Glomerular endothelial cell (primary cell): ENCODE measurements at regions not wholly inside any gene's neighbourhood (a gene's known extent, or its start where the extent isn't known, plus 50 kb on each side); places are given as distances from the start of the nearest gene placed in this dataset.

ENCODE experiments used
- DNase-seq: peaks from one replicate; pipeline ENCODE4 v3.0.0-alpha.2; 2011; ENCODE audit warnings: low read depth, low spot score; ENCODE audit errors: extremely low read depth

DNA sequence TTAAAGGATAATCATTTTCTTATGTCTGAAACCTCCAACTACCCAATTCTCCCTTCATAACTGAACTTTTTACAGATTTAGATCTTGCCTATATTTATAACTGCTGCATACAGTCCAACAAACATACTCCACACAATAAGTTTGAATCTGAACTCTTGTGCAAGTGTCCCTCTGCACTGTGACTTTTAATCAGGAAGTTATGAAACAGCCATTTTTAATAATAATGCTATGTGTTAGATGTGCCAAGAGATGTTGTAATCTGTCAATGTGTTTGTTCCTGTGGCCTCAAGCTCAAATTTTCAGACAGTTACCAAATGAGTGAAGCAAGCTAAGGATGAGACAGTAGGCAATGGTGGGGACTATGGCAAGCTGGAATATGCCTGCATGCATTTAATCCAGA is 57.6 kb upstream of the MTAP start:
- no peak for DNase-seq

DNA sequence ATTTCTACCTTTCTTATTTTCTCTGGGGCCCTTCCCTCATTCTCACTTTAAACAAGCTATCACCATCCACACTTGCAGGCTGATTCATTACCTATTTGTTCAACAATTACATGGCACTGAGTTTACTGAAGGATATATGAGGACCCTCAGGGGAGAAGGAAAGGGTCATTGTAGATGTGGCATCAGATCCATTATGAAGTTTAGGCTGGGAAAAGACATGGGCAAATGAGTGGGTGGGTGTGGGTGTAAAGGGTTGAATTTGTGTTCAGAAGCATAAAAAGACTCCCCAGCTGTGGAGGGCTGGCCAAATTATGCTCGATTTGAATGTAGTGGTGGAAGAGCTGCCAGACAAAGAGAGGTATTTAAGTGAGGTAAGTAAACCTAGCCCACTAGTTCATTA is 55.9 kb upstream of the MTAP start:
- no peak for DNase-seq

DNA sequence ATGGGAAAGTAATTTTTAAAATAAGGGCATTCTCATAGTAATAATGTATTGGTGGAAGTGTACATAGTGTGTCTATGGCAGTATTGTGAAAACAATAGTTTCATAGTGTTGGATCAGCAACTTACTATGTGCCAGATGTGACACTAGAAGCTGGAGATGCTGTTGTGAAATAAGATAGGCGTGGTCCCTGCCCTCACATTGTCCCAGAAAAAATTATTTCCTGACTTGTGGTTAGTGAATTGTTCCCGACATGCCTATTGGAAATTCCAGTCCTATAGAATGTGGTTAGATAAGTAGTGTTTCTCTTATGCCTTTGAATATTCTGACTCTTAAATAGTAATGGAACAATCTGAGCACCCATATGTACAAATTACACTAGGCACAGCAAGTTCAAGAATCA is 55.3 kb upstream of the MTAP start:
- no peak for DNase-seq

DNA sequence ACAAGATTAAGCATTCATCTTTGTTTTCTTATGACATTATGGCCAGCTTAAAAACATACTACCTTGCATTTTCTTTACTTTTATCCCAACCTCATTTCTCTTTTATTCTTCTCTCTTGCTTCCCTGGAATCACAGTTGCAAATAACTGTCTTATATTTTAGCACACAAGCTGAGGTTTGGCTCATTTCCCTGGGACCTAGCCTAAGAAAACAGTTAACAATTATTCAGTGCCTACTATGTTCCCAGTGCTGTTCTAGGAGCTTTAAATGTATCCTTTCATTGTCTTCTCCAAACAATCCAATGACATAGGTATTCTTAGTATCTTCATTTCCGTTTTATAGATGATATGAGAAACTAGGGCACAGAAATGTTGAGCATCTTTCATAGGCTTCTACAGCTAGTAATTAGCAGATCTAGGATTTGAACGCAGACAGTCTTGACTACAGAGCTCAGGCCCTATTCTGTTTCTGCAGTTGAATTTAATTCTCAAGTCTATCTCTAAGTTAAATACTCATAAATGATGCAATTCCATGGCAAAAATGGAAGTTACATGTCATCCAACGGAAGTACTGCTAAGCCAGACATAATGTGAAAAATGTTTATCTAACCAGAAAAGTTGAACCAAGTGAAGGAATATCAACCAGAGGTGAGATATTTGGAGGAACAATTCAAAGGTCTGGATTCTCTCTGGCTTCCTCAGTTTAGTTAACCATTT is 52.3 kb upstream of the MTAP start:
- DNase-seq = no peak

DNA sequence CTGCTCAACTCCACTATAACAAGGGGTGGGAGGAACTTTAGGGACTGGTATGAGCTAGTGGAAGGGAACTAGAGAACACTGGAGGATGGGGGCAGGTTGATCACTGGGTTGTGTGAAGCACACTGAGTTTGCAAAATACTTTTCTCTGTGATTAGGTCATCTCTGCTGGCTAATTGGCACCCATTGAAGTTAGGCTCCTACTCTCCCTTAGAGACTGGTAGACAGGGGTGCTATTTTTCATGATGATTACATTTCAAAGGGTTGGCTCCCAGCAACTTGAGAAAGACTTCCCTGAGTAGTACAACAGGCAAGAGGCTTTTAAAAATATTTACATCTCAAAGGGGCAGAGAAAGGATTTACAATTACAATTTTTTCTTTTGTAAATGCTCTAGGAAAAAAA is 50.4 kb upstream of the MTAP start:
- no peak for DNase-seq
